ENCODE measurements at regions not wholly inside any gene's neighbourhood (a gene's known extent, or its start where the extent isn't known, plus 50 kb on each side); places are given as distances from the start of the nearest gene placed in this dataset.
"Not testable (repeated sequence)": the region's sequence is repeated elsewhere in the genome, so short reads cannot be mapped to it uniquely, and the experiment has no call there.

DNA sequence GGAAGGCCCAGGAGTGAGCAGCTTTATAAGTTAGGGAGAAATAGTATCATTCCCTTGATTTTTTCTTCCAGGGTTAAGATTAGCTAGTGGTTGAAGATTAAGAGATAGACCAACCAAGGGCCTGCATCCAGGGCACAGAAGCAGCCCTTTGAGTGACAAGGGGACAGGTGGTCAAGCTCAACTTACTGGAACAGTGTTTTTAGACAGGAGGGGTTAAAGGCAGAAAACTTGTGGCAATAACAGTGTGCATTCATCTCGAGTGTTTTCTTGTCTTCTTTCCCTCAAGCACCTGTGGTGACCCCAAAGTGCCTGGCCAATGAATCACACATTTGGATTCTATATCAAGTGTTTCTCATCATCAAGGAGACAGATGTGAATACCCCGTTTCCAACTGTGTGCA is 267.5 kb downstream of the PDCD6IP start:
- no peaks in the 10 kb centered on the region for H3K9me3 ChIP-seq (ENCODE audit: low read length)
- no peak overlapping the region for H3K4me3 ChIP-seq (ENCODE audit: low read length)
- H3K4me1 ChIP-seq (ENCODE audit: insufficient read depth, low read length) = peaks cover 32% of the 10 kb centered on the region
- H2AFZ ChIP-seq (ENCODE audit: low read depth, low read length) = no peak overlapping the region
- H3K27me3 ChIP-seq (ENCODE audit: insufficient read depth, low read length) = no peaks in the 10 kb centered on the region
- H3K36me3 ChIP-seq (ENCODE audit: insufficient read depth, low read length) = no peaks in the 10 kb centered on the region

DNA sequence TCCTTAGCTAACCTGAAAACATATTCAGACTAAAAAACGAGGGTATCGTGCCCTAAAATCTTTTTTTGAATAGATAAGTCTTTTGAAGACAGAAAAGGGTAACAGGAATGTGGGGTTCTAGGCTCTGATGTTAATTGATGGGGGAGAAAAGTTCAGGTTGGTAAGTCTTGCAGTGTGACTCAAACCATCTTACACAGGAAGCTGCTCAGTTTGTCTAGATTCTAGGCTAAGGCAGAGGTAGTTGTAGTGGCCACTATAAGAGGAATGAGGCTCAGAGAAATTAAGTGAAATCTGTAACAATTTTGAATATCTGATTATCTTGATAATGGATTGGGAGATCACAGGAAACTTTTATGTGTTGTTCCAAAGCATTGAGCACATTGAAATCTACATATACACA is 267.9 kb downstream of the PDCD6IP start:
- Histone ChIP-seq H2AFZ (ENCODE audit: low read depth, low read length) (no peak overlapping the region), H3K9me3 (ENCODE audit: low read length) (no peaks in the 10 kb centered on the region), H3K4me3 (ENCODE audit: low read length) (no peak overlapping the region), H3K4me1 (ENCODE audit: insufficient read depth, low read length) (peaks cover 37% of the 10 kb centered on the region), H3K36me3 (ENCODE audit: insufficient read depth, low read length) (no peaks in the 10 kb centered on the region), H3K27me3 (ENCODE audit: insufficient read depth, low read length) (no peaks in the 10 kb centered on the region)

DNA sequence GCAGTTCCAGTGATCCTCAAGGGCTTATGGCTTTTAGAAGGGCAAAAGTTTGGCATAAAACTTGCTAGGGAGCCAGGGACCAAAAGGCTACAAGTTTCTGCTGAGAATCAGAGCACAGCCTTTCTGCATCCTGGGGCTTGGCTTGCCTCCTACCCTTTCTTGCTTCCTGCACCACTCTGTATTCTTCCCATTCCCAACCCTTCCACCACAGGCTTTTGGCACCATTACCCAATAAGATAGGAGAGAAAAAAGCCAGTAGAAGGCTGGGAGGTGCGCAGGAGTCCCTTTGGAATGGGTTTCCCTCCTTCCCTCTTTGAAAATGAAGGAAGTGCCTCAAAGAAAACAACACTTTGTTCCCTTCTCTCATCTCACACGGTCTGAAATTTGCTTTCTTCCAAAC is 268.6 kb downstream of the PDCD6IP start:
- H3K9me3 ChIP-seq (ENCODE audit: low read length) = no peaks in the 10 kb centered on the region
- H2AFZ ChIP-seq (ENCODE audit: low read depth, low read length) = peak overlapping the region; percentile 21
- H3K27me3 ChIP-seq (ENCODE audit: insufficient read depth, low read length) = no peaks in the 10 kb centered on the region
- peaks cover 42% of the 10 kb centered on the region for H3K4me1 ChIP-seq (ENCODE audit: insufficient read depth, low read length)
- no peaks in the 10 kb centered on the region for H3K36me3 ChIP-seq (ENCODE audit: insufficient read depth, low read length)
- no peak overlapping the region for H3K4me3 ChIP-seq (ENCODE audit: low read length)

DNA sequence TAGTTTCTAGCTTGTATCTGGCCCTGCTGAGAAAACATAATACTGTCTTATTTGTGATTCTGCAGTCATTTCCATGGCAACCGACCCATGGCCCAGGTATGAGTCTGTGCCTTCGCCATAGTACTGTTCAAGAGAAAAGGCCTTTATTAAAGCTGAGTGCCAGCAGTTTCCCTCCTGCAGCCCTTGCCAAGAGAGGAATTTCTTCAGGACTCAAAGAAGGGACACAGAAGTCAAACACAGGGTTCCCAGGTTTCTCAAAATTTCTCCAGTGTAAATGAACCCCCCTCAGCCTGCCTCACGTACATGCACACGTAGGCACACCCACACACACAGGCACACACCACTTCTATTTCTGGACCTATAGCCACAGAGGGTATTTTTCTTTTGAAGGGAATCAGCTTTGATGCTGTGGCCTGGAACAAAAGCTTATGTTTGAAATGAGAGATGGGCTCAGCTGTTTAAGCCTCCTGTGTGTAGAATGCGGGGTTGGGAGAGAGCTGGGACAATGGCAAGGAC is 269.2 kb downstream of the PDCD6IP start:
- Histone ChIP-seq H3K4me3 (ENCODE audit: low read length) (no peak overlapping the region), H3K4me1 (ENCODE audit: insufficient read depth, low read length) (peaks cover 43% of the 10 kb centered on the region), H3K36me3 (ENCODE audit: insufficient read depth, low read length) (no peaks in the 10 kb centered on the region), H3K27me3 (ENCODE audit: insufficient read depth, low read length) (no peaks in the 10 kb centered on the region), H3K9me3 (ENCODE audit: low read length) (no peaks in the 10 kb centered on the region), H2AFZ (ENCODE audit: low read depth, low read length) (peak overlapping the region; percentile 21)

GRCh38 chr3:34068505-34068904 is 270.1 kb downstream of the PDCD6IP start:
- H3K4me3 ChIP-seq (ENCODE audit: low read length) = no peak overlapping the region
- peaks cover 43% of the 10 kb centered on the region for H3K4me1 ChIP-seq (ENCODE audit: insufficient read depth, low read length)
- no peak overlapping the region for H2AFZ ChIP-seq (ENCODE audit: low read depth, low read length)
- no peaks in the 10 kb centered on the region for H3K9me3 ChIP-seq (ENCODE audit: low read length)
- no peaks in the 10 kb centered on the region for H3K27me3 ChIP-seq (ENCODE audit: insufficient read depth, low read length)
- H3K36me3 ChIP-seq (ENCODE audit: insufficient read depth, low read length) = no peaks in the 10 kb centered on the region

DNA sequence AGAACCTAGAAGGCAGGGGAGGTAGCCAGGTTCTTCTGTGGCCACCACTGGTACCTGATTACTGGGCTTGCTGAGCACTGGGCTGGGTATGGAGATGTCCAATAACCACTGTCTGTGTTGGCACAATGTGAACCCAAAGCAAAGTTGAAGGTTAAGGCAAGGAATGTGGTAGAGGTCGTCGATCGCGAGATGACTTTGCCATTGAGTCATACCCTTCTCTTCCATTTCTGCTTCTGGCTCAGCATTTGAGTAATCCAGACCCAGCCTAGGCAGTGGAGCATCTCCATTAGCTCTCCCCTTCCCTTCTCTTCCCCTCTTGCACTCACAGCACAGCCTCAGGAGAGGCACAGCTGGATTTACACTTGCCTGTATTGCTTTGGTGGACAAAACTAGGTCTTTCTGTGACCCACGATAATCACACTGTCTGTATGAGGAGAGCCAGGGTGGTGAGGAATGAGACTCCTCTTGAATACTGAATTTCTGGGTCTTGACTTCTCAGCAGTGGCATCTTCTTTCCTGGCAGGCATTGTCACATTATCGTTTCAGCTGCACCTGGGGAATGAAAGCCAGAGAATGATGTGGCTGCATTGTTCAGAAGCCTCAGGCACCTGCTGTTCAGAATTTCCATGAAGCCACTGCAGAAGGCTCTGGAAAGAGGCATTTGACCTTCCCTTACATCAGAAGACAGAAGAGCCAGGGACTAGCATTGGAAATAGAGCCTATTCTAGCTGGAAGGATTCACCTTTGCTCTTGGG is 272.6 kb downstream of the PDCD6IP start:
- Histone ChIP-seq H3K27me3 (ENCODE audit: insufficient read depth, low read length) (no peaks in the 10 kb centered on the region), H3K9me3 (ENCODE audit: low read length) (no peaks in the 10 kb centered on the region), H3K4me3 (ENCODE audit: low read length) (no peak overlapping the region), H2AFZ (ENCODE audit: low read depth, low read length) (no peak overlapping the region), H3K4me1 (ENCODE audit: insufficient read depth, low read length) (peaks cover 41% of the 10 kb centered on the region), H3K36me3 (ENCODE audit: insufficient read depth, low read length) (no peaks in the 10 kb centered on the region)

DNA sequence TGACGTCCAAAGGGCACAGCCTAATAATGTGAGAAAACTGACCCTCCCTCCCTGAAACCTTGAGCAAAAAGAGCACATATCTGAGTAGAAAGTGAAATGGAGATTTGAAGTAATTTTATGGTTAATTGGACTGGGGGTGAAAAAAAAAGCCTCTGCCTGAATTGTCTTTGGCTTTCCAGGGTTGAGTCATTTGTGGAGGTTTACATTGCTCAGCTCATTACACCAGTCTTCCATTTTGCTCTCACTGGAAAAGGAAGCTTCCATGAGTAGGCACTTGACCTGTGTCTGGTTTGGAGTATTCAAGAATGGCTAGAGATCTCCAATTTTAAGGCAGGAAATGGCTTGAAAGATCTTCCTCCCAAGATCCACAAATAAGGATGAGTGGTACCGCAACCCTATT is 273.9 kb downstream of the PDCD6IP start:
- H3K4me3 ChIP-seq (ENCODE audit: low read length) = no peak overlapping the region
- H3K27me3 ChIP-seq (ENCODE audit: insufficient read depth, low read length) = no peaks in the 10 kb centered on the region
- H3K36me3 ChIP-seq (ENCODE audit: insufficient read depth, low read length) = no peaks in the 10 kb centered on the region
- no peaks in the 10 kb centered on the region for H3K9me3 ChIP-seq (ENCODE audit: low read length)
- peaks cover 31% of the 10 kb centered on the region for H3K4me1 ChIP-seq (ENCODE audit: insufficient read depth, low read length)
- no peak overlapping the region for H2AFZ ChIP-seq (ENCODE audit: low read depth, low read length)

DNA sequence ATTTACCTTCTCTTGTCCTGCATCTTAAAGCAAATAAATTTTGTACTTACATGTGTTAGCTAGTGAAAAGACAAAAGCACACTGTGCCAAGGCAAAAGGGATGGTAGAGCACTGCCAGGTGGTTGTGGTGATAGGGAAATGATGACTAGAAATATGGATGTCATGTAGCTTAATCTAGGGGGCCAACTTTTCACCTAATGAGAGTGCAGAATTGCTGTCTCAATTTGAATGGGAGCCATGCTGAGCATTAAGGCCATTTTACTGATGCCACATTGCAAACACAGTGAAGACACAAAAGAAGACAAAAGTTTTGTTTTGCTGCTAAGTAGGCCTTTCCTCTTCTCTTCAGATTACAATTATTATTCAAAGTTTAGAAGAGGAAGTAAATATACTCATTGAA is 274.7 kb downstream of the PDCD6IP start:
- no peaks in the 10 kb centered on the region for H3K27me3 ChIP-seq (ENCODE audit: insufficient read depth, low read length)
- no peak overlapping the region for H2AFZ ChIP-seq (ENCODE audit: low read depth, low read length)
- H3K36me3 ChIP-seq (ENCODE audit: insufficient read depth, low read length) = no peaks in the 10 kb centered on the region
- H3K4me3 ChIP-seq (ENCODE audit: low read length) = no peak overlapping the region
- no peaks in the 10 kb centered on the region for H3K9me3 ChIP-seq (ENCODE audit: low read length)
- H3K4me1 ChIP-seq (ENCODE audit: insufficient read depth, low read length) = peaks cover 28% of the 10 kb centered on the region

DNA sequence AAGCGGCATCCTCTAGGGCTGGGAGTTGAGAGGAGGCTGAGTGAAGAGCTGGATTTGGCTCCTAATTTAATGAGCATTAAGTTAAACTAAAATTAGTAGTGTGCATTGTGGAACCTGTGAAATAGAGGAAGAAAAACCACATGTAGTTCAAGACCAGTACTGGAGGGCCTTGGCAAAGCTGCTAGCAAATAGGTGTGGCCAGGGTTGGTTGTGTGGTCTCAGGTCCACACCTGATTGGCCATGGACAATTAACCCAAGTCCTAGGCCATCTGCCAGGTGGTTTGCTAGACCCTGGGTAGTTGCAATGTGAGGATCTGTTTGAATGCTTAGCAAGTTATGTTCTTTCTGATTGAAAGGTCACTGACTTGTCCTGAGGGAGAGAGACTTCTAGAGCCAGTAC is 275.5 kb downstream of the PDCD6IP start:
- Histone ChIP-seq H3K27me3 (ENCODE audit: insufficient read depth, low read length) (no peaks in the 10 kb centered on the region), H3K36me3 (ENCODE audit: insufficient read depth, low read length) (no peaks in the 10 kb centered on the region), H2AFZ (ENCODE audit: low read depth, low read length) (no peak overlapping the region), H3K9me3 (ENCODE audit: low read length) (no peaks in the 10 kb centered on the region), H3K4me1 (ENCODE audit: insufficient read depth, low read length) (peaks cover 20% of the 10 kb centered on the region), H3K4me3 (ENCODE audit: low read length) (no peak overlapping the region)

DNA sequence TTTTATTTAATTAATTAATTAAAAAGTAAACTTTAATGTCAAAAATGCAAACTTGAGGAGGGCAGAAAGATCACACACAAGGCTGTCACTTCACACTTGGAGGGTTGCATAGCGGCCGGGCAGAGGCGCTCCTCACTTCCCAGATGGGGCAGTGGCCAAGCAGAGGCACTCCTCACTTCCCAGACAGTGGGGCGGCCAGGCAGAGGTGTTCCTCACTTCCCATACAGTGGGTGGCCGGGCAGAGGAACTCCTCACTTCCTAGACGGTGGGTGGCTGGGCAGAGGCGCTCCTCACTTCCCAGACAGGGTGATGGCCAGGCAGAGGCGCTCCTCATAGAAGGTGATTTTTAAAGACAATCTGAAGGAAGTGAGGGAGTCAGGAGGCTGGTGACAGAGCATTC is 277.5 kb downstream of the PDCD6IP start:
- H2AFZ ChIP-seq (ENCODE audit: low read depth, low read length) = no peak overlapping the region
- H3K4me1 ChIP-seq (ENCODE audit: insufficient read depth, low read length) = peaks cover 15% of the 10 kb centered on the region
- no peak overlapping the region for H3K4me3 ChIP-seq (ENCODE audit: low read length)
- H3K9me3 ChIP-seq (ENCODE audit: low read length) = no peaks in the 10 kb centered on the region
- H3K27me3 ChIP-seq (ENCODE audit: insufficient read depth, low read length) = no peaks in the 10 kb centered on the region
- no peaks in the 10 kb centered on the region for H3K36me3 ChIP-seq (ENCODE audit: insufficient read depth, low read length)

GRCh38 chr3:34077417-34078195 is 279.2 kb downstream of the PDCD6IP start:
- Histone ChIP-seq H3K4me3 (ENCODE audit: low read length) (no peak overlapping the region), H3K9me3 (ENCODE audit: low read length) (no peaks in the 10 kb centered on the region), H3K36me3 (ENCODE audit: insufficient read depth, low read length) (no peaks in the 10 kb centered on the region), H2AFZ (ENCODE audit: low read depth, low read length) (no peak overlapping the region), H3K27me3 (ENCODE audit: insufficient read depth, low read length) (no peaks in the 10 kb centered on the region), H3K4me1 (ENCODE audit: insufficient read depth, low read length) (peaks cover 5% of the 10 kb centered on the region)

GRCh38 chr3:34078418-34078817 is 280.0 kb downstream of the PDCD6IP start:
- no peaks in the 10 kb centered on the region for H3K9me3 ChIP-seq (ENCODE audit: low read length)
- no peak overlapping the region for H2AFZ ChIP-seq (ENCODE audit: low read depth, low read length)
- H3K36me3 ChIP-seq (ENCODE audit: insufficient read depth, low read length) = no peaks in the 10 kb centered on the region
- H3K4me1 ChIP-seq (ENCODE audit: insufficient read depth, low read length) = peaks cover 5% of the 10 kb centered on the region
- H3K4me3 ChIP-seq (ENCODE audit: low read length) = no peak overlapping the region
- no peaks in the 10 kb centered on the region for H3K27me3 ChIP-seq (ENCODE audit: insufficient read depth, low read length)

DNA sequence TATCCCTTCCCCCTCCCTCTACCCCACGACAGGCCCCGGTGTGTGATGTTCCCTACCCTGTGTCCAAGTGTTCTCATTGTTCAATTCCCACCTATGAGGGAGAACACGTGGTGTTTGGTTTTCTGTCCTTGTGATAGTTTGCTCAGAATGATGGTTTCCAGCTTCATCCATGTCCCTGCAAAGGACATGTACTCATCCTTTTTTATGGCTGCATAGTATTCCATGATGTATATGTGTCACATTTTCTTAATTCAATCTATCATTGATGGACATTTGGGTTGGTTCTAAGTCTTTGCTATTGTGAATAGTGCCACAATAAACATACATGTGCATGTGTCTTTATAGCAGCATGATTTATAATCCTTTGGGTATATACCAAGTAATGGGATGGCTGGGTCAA is 281.4 kb downstream of the PDCD6IP start:
- not testable (repeated sequence) for H3K9me3 ChIP-seq (ENCODE audit: low read length); H3K4me3 ChIP-seq (ENCODE audit: low read length); H3K36me3 ChIP-seq (ENCODE audit: insufficient read depth, low read length); H2AFZ ChIP-seq (ENCODE audit: low read depth, low read length); H3K27me3 ChIP-seq (ENCODE audit: insufficient read depth, low read length); H3K4me1 ChIP-seq (ENCODE audit: insufficient read depth, low read length)

All from neuron (in vitro differentiated cells).